GM23248 (cell line): ENCODE measurements at regions not wholly inside any gene's neighbourhood (a gene's known extent, or its start where the extent isn't known, plus 50 kb on each side); places are given as distances from the start of the nearest gene placed in this dataset.

Experiments
- DNase-seq: peaks from one replicate; pipeline ENCODE4 v3.0.0-alpha.2; 2015
- H2AFZ ChIP-seq: fragments of 200-600 bp; sonication (generic); 2 replicates; pipeline ENCODE4 v1.6.1; 2016; ENCODE audit warnings: antibody characterized with exemption
- H3F3A ChIP-seq: fragments of 200-600 bp; sonication (generic); 2 replicates; pipeline ENCODE4 v1.6.1; 2016; ENCODE audit warnings: mild to moderate bottlenecking, antibody characterized with exemption, mixed run types; ENCODE audit not compliant: insufficient read depth
- H3K27ac ChIP-seq: fragments of 200-600 bp; sonication (generic); 2 replicates; pipeline ENCODE4 v1.5.1; 2016; ENCODE audit warnings: mild to moderate bottlenecking
- H3K27me3 ChIP-seq: fragments of 200-600 bp; sonication (generic); replicated peaks from 2 replicates; pipeline ENCODE4 v1.6.1; 2016; ENCODE audit warnings: mild to moderate bottlenecking; ENCODE audit not compliant: insufficient read depth
- H3K36me3 ChIP-seq: fragments of 200-600 bp; sonication (generic); 2 replicates; pipeline ENCODE4 v1.6.1; 2016; ENCODE audit warnings: low read depth, mild to moderate bottlenecking
- H3K4me1 ChIP-seq: fragments of 200-600 bp; sonication (generic); 2 replicates; pipeline ENCODE4 v1.6.1; 2016; ENCODE audit warnings: mild to moderate bottlenecking; ENCODE audit not compliant: insufficient read depth
- H3K4me2 ChIP-seq: fragments of 200-600 bp; sonication (generic); one replicate; pipeline ENCODE4 v1.6.1; 2016; ENCODE audit warnings: mild to moderate bottlenecking; ENCODE audit not compliant: unreplicated experiment
- H3K4me3 ChIP-seq: fragments of 200-600 bp; sonication (generic); 2 replicates; pipeline ENCODE4 v1.5.1; 2016; ENCODE audit warnings: mild to moderate bottlenecking
- H3K79me2 ChIP-seq: fragments of 200-600 bp; sonication (generic); 2 replicates; pipeline ENCODE4 v1.6.1; 2016; ENCODE audit warnings: mild to moderate bottlenecking; ENCODE audit not compliant: insufficient read depth
- H3K9ac ChIP-seq: fragments of 200-600 bp; sonication (generic); 2 replicates; pipeline ENCODE4 v1.6.1; 2016; ENCODE audit warnings: mild to moderate bottlenecking
- H3K9me2 ChIP-seq: fragments of 200-600 bp; sonication (generic); 2 replicates; pipeline ENCODE4 v1.6.1; 2016; ENCODE audit warnings: mixed run types, mild to moderate bottlenecking, moderate library complexity; ENCODE audit not compliant: insufficient read depth
- H3K9me3 ChIP-seq: fragments of 200-600 bp; sonication (generic); one replicate; pipeline ENCODE4 v1.6.1; 2017; ENCODE audit warnings: low read depth
- H4K20me1 ChIP-seq: fragments of 200-600 bp; sonication (generic); 2 replicates; pipeline ENCODE4 v1.6.0; 2016; ENCODE audit not compliant: insufficient read depth
- EZH2 ChIP-seq: fragments of 200-600 bp; sonication (generic); IDR thresholded peaks from 2 replicates; pipeline ENCODE4 v1.6.1; 2018; ENCODE audit warnings: antibody characterized with exemption, mild to moderate bottlenecking; ENCODE audit not compliant: insufficient read depth, poor library complexity, severe bottlenecking
- EZH2phosphoT487 ChIP-seq: fragments of 200-600 bp; sonication (generic); IDR thresholded peaks from 2 replicates; pipeline ENCODE4 v1.6.1; 2018; ENCODE audit warnings: antibody characterized with exemption, moderate library complexity, mild to moderate bottlenecking, low read depth; ENCODE audit not compliant: insufficient read depth
- WGBS, 2 experiments: methylation state at CpG; one replicate each; pipeline ENCODE4 v1.1.6; 2015 to 2017; ENCODE audit warnings: low lambda C conversion rate in 2 of 2, low coverage in 1 of 2; ENCODE audit errors: missing lambda C conversion rate in 2 of 2; 5-methylcytosine and 5-hydroxymethylcytosine counted together
- in situ Hi-C: fragments of 300-500 bp; cut with MboI; formaldehyde crosslinking; loops from 2 replicates; pipeline ENCODE4 v1.15.0; 2020

DNA sequence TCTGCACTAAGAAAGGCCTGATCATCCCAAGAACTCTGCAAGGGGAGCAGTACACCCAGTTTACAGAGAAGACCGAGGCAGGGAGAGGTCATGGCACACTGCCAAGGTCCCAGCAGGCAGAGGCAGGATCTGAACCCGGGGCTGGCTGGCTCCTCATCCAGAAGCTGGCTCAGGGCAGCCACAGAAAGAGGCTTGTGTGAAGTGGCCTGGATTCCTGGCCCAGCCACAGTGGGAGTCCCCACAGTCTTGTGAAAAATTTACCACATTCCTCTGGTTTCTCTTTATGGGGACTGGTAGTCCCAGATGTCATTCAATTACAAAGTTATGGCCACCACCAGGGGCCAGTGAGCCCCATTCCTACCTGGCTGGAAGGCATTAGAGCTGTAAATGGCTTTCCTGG, 440.5 kb downstream of the MIAT start:
- TF ChIP-seq EZH2phosphoT487 (no peak), EZH2 (no peak)

GRCh38 chr22:27099946-27100722, 442.7 kb downstream of the MIAT start:
- H3K4me1 ChIP-seq = no peaks in the 10 kb centered on the region
- H3K4me3 ChIP-seq = no peak overlapping the region
- TF ChIP-seq EZH2 (no peak), EZH2phosphoT487 (no peak)
- no peak for DNase-seq
- peak overlapping the region; percentile 49 for H3K4me2 ChIP-seq
- no peaks in the 10 kb centered on the region for H3K9me3 ChIP-seq
- no peak overlapping the region for H3K9ac ChIP-seq
- in situ Hi-C loops = no loop called here
- H3K36me3 ChIP-seq = no peaks in the 10 kb centered on the region
- H4K20me1 ChIP-seq = no peaks in the 10 kb centered on the region
- H3F3A ChIP-seq = peaks cover 6% of the 10 kb centered on the region
- H3K27ac ChIP-seq = no peak overlapping the region
- H3K27me3 ChIP-seq = no peaks in the 10 kb centered on the region
- H3K79me2 ChIP-seq = no peaks in the 10 kb centered on the region
- no peaks in the 10 kb centered on the region for H3K9me2 ChIP-seq
- H2AFZ ChIP-seq = no peak overlapping the region
- 85 to 89% methylated on average over 15 of the region's 15 CpGs for WGBS, 2 experiments

More for the DNA sequence above, 440.5 kb downstream of the MIAT start:
- in situ Hi-C loops = no loop called here
- Histone ChIP-seq H3K4me3 (no peak overlapping the region), H3K9me2 (no peaks in the 10 kb centered on the region), H3K79me2 (no peaks in the 10 kb centered on the region), H3K4me1 (no peaks in the 10 kb centered on the region), H3K36me3 (no peaks in the 10 kb centered on the region), H3K27me3 (no peaks in the 10 kb centered on the region), H3K9ac (no peak overlapping the region), H3K27ac (no peak overlapping the region), H3K4me2 (no peak overlapping the region), H2AFZ (no peak overlapping the region), H3K9me3 (no peaks in the 10 kb centered on the region), H4K20me1 (no peaks in the 10 kb centered on the region), H3F3A (no peaks in the 10 kb centered on the region)
- WGBS, 2 experiments = 0 to 23% methylated on average over 2 of the region's 2 CpGs
- no peak for DNase-seq

- peak; percentile 69 for DNase-seq
- Histone ChIP-seq H3K27ac (no peak overlapping the region), H3K4me2 (peak overlapping the region; percentile 49), H3K79me2 (no peaks in the 10 kb centered on the region), H2AFZ (peak overlapping the region; percentile 54), H3K4me3 (peak overlapping the region; percentile 51), H3K27me3 (no peaks in the 10 kb centered on the region), H3K9me3 (no peaks in the 10 kb centered on the region), H3F3A (peaks cover 11% of the 10 kb centered on the region), H3K4me1 (peaks cover under 1% of the 10 kb centered on the region), H3K36me3 (no peaks in the 10 kb centered on the region), H3K9ac (0 out of 2 replicates have a peak overlapping the region, but pooled peaks have one; percentile 18), H4K20me1 (no peaks in the 10 kb centered on the region), H3K9me2 (no peaks in the 10 kb centered on the region)
- WGBS, 2 experiments = 4 to 5% methylated on average over 17 to 18 of the region's 18 CpGs
- TF ChIP-seq EZH2phosphoT487 (no peak), EZH2 (no peak)
- in situ Hi-C loops = no loop called here
These were observed 443.4 kb downstream of the MIAT start for GRCh38 chr22:27100789-27101188.

DNA sequence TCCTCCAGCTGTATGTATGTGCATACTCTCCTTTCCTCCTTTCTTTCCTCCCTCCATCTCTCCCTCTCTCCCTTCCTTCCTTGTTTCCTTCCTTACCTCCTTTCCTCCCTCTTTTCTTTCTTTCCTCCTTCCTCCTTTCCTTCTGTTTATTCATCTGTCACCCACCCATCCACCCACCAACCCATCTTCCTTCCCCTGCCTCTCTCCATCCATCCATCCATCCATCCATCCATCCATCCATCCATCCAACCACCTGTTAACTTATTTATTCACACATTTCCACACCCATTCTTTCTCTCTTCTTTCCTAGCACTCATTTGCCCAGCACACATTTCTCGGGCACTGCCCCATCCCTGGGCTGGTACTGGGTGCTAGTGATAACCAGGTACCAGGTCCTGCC, 443.9 kb downstream of the MIAT start:
- H3K4me2 ChIP-seq = no peak overlapping the region
- H3K4me3 ChIP-seq = peak overlapping the region; percentile 51; the same call in 1 of the 2 replicates
- peaks cover 16% of the 10 kb centered on the region for H3F3A ChIP-seq
- no peaks in the 10 kb centered on the region for H3K36me3 ChIP-seq
- no peaks in the 10 kb centered on the region for H4K20me1 ChIP-seq
- in situ Hi-C loops = no loop called here
- no peaks in the 10 kb centered on the region for H3K9me2 ChIP-seq
- TF ChIP-seq EZH2phosphoT487 = no peak
- TF ChIP-seq EZH2 = no peak
- H2AFZ ChIP-seq = peak overlapping the region; percentile 54
- H3K27ac ChIP-seq = no peak overlapping the region
- 0 out of 2 replicates have a peak overlapping the region, but pooled peaks have one; percentile 18 for H3K9ac ChIP-seq
- 79 to 92% methylated on average over 1 of the region's 1 CpG for WGBS, 2 experiments
- DNase-seq = no peak
- no peaks in the 10 kb centered on the region for H3K79me2 ChIP-seq
- H3K4me1 ChIP-seq = peaks cover 6% of the 10 kb centered on the region
- no peaks in the 10 kb centered on the region for H3K27me3 ChIP-seq
- no peaks in the 10 kb centered on the region for H3K9me3 ChIP-seq
